ENCODE measurements at regions not wholly inside any gene's neighbourhood (a gene's known extent, or its start where the extent isn't known, plus 50 kb on each side); places are given as distances from the start of the nearest gene placed in this dataset.

DNA sequence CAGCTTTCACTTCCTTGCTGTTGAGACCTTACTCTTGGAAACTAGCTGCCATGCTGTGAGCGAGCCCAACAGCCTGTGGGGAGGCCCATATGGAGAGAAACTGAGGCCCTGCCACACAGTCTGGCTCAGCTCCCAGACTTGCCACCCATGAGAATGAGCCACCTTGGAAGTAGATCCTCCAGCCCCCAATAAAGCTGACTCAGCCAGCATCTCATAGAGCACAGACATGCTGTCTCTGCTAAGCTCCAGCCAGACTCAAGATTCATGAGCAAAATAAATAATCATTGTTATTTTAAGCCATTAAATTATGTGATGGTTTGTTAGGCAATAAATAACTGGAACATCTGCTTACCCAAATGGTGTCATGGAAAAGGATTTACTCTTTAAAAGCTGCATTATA is 53.6 kb upstream of the DDX18 start:
- DNase-seq (ENCODE audit: low read depth, low spot score) (no peak), FAIRE-seq (no peak)
- intact Hi-C loops (cut with micrococcal nuclease) (no loop called here), dilution Hi-C loops (cut with MboI; ENCODE audit: extremely low pct_ligation_motif_present, low sequenced_read_pairs) (no loop called here)
- no peaks in the 10 kb centered on the region for H3K4me1 ChIP-seq (ENCODE audit: control insufficient read depth, extremely low read depth, insufficient read depth, low read length)
- H3K27me3 ChIP-seq (ENCODE audit: control insufficient read depth in 2 of 2, insufficient read depth in 2 of 2, low read length in 2 of 2), result no peaks in the 10 kb centered on the region
- H3K9me3 ChIP-seq (replicated peaks; ENCODE audit: control insufficient read depth, insufficient read depth, low read length), result no peaks in the 10 kb centered on the region
- H3K79me2 ChIP-seq (ENCODE audit: control insufficient read depth, insufficient read depth, low read length), result no peaks in the 10 kb centered on the region
- no peak overlapping the region for H3K4me3 ChIP-seq (replicated peaks in 1 of 3; ENCODE audit: insufficient read depth in 1 of 3, low read depth in 1 of 3, low read length in 3 of 3)
- H3K36me3 ChIP-seq (ENCODE audit: control insufficient read depth in 2 of 2, extremely low read depth in 1 of 2, insufficient read depth in 2 of 2, low read length in 2 of 2), result no peaks in the 10 kb centered on the region
- H2AFZ ChIP-seq (ENCODE audit: low read depth, low read length), result no peak overlapping the region
- no peaks in the 10 kb centered on the region for H3K9me1 ChIP-seq (replicated peaks; ENCODE audit: control insufficient read depth, extremely low read depth, insufficient read depth, low read length)
- H3K9ac ChIP-seq (replicated peaks; ENCODE audit: extremely low read depth, insufficient read depth, low read length), result no peak overlapping the region
- BruUV-seq (replicated peaks), result no TSS peak
- ChIA-PET POLR2A (no interaction called here), CTCF (no interaction called here)
- no peaks in the 10 kb centered on the region for H4K20me1 ChIP-seq (replicated peaks; ENCODE audit: control insufficient read depth, extremely low read depth, insufficient read depth, low read length)
- H3K27ac ChIP-seq (ENCODE audit: insufficient read depth, low read depth, low read length), result no peak overlapping the region
- TF ChIP-seq FOS (IDR thresholded peaks at IDR 0.05; ENCODE audit: borderline replicate concordance, insufficient read depth, low read length) (no peak), POLR2AphosphoS5 (IDR thresholded peaks at IDR 0.05; ENCODE audit: insufficient read depth, low read depth, low read length) (no peak), MYC (IDR thresholded peaks at IDR 0.05; ENCODE audit: low read depth, low read length) (no peak), GATA2 (IDR thresholded peaks at IDR 0.05; ENCODE audit: insufficient read depth, insufficient read length, low read depth, low read length) (no peak), POLR2A (IDR thresholded peaks at IDR 0.05; ENCODE audit: low read depth, low read length) (no peak), JUN (IDR thresholded peaks at IDR 0.05; ENCODE audit: borderline replicate concordance, insufficient read depth, insufficient read length, low read depth) (no peak), EZH2 (IDR thresholded peaks at IDR 0.05; ENCODE audit: borderline replicate concordance, low read depth, low read length, severe bottlenecking) (no peak)
- TF ChIP-seq, protein P1, sequence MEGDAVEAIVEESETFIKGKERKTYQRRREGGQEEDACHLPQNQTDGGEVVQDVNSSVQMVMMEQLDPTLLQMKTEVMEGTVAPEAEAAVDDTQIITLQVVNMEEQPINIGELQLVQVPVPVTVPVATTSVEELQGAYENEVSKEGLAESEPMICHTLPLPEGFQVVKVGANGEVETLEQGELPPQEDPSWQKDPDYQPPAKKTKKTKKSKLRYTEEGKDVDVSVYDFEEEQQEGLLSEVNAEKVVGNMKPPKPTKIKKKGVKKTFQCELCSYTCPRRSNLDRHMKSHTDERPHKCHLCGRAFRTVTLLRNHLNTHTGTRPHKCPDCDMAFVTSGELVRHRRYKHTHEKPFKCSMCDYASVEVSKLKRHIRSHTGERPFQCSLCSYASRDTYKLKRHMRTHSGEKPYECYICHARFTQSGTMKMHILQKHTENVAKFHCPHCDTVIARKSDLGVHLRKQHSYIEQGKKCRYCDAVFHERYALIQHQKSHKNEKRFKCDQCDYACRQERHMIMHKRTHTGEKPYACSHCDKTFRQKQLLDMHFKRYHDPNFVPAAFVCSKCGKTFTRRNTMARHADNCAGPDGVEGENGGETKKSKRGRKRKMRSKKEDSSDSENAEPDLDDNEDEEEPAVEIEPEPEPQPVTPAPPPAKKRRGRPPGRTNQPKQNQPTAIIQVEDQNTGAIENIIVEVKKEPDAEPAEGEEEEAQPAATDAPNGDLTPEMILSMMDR (IDR thresholded peaks at IDR 0.05; ENCODE audit: extremely low read depth in 1 of 2, insufficient read depth in 1 of 2, low read depth in 1 of 2, low read length in 2 of 2), result no peak
- TF ChIP-seq, protein P2, sequence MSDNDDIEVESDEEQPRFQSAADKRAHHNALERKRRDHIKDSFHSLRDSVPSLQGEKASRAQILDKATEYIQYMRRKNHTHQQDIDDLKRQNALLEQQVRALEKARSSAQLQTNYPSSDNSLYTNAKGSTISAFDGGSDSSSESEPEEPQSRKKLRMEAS (IDR thresholded peaks at IDR 0.05; ENCODE audit: insufficient read depth, insufficient read length), result no peak
- no peak overlapping the region for H3K4me2 ChIP-seq (ENCODE audit: insufficient read depth, low read length)
